ENCODE measurements at regions not wholly inside any gene's neighbourhood (a gene's known extent, or its start where the extent isn't known, plus 50 kb on each side); places are given as distances from the start of the nearest gene placed in this dataset.
"Not testable (repeated sequence)": the region's sequence is repeated elsewhere in the genome, so short reads cannot be mapped to it uniquely, and the experiment has no call there.

- FAIRE-seq = no peak
- DNase-seq (ENCODE audit: insufficient read length, low spot score) = no peak
- TF ChIP-seq POLR2A (IDR thresholded peaks at IDR 0.05; ENCODE audit: low read depth, low read length) = no peak
Measured at GRCh38 chr5:74396913-74397622, 243.5 kb downstream of the ENC1 start.

- TF ChIP-seq POLR2A (IDR thresholded peaks at IDR 0.05; ENCODE audit: low read depth, low read length) = no peak
- no peak for FAIRE-seq
- DNase-seq (ENCODE audit: insufficient read length, low spot score) = no peak
Measured at GRCh38 chr5:74394916-74395880, 245.3 kb downstream of the ENC1 start.

- DNase-seq (ENCODE audit: insufficient read length, low spot score) (no peak), FAIRE-seq (no peak)
- TF ChIP-seq POLR2A (IDR thresholded peaks at IDR 0.05; ENCODE audit: low read depth, low read length) = no peak
Measured at GRCh38 chr5:74394528-74394915, 246.0 kb downstream of the ENC1 start.

GRCh38 chr5:74393943-74394342, 246.6 kb downstream of the ENC1 start:
- DNase-seq (ENCODE audit: insufficient read length, low spot score) (no peak), FAIRE-seq (no peak)
- TF ChIP-seq POLR2A (IDR thresholded peaks at IDR 0.05; ENCODE audit: low read depth, low read length) = no peak

- DNase-seq (ENCODE audit: insufficient read length, low spot score) = no peak
- no peak for TF ChIP-seq POLR2A (IDR thresholded peaks at IDR 0.05; ENCODE audit: low read depth, low read length)
- FAIRE-seq = no peak
Measured at GRCh38 chr5:74392711-74393351, 247.7 kb downstream of the ENC1 start.

GRCh38 chr5:74391410-74391809, 249.1 kb downstream of the ENC1 start:
- DNase-seq (ENCODE audit: insufficient read length, low spot score) (no peak), FAIRE-seq (no peak)
- TF ChIP-seq POLR2A (IDR thresholded peaks at IDR 0.05; ENCODE audit: low read depth, low read length) = no peak

GRCh38 chr5:74390822-74391221, 249.7 kb downstream of the ENC1 start:
- FAIRE-seq (no peak), DNase-seq (ENCODE audit: insufficient read length, low spot score) (no peak)
- TF ChIP-seq POLR2A (IDR thresholded peaks at IDR 0.05; ENCODE audit: low read depth, low read length) = no peak

- DNase-seq (ENCODE audit: insufficient read length, low spot score) = no peak
- TF ChIP-seq POLR2A (IDR thresholded peaks at IDR 0.05; ENCODE audit: low read depth, low read length) = no peak
- no peak for FAIRE-seq
Measured at GRCh38 chr5:74390306-74390637, 250.3 kb downstream of the ENC1 start.

GRCh38 chr5:74389531-74390305, 250.8 kb downstream of the ENC1 start:
- TF ChIP-seq POLR2A (IDR thresholded peaks at IDR 0.05; ENCODE audit: low read depth, low read length) = no peak
- FAIRE-seq (no peak), DNase-seq (ENCODE audit: insufficient read length, low spot score) (no peak)

- not testable (repeated sequence) for FAIRE-seq; DNase-seq (ENCODE audit: insufficient read length, low spot score)
Measured at GRCh38 chr5:74388411-74388810, 252.1 kb downstream of the ENC1 start.

- FAIRE-seq = peak; percentile 94
- no peak for TF ChIP-seq POLR2A (IDR thresholded peaks at IDR 0.05; ENCODE audit: low read depth, low read length)
- DNase-seq (ENCODE audit: insufficient read length, low spot score) = peak; percentile 47
Measured at GRCh38 chr5:74386571-74387334, 253.8 kb downstream of the ENC1 start.

- FAIRE-seq (no peak), DNase-seq (ENCODE audit: insufficient read length, low spot score) (no peak)
- no peak for TF ChIP-seq POLR2A (IDR thresholded peaks at IDR 0.05; ENCODE audit: low read depth, low read length)
Measured at GRCh38 chr5:74384851-74385250, 255.7 kb downstream of the ENC1 start.

GRCh38 chr5:74382987-74383593, 257.4 kb downstream of the ENC1 start:
- FAIRE-seq (peak; percentile 86), DNase-seq (ENCODE audit: insufficient read length, low spot score) (no peak)
- TF ChIP-seq POLR2A (IDR thresholded peaks at IDR 0.05; ENCODE audit: low read depth, low read length) = no peak
